OCI-LY3 (cell line): ENCODE measurements at regions not wholly inside any gene's neighbourhood (a gene's known extent, or its start where the extent isn't known, plus 50 kb on each side); places are given as distances from the start of the nearest gene placed in this dataset.

Source experiments
- H2AFZ ChIP-seq: fragments of 200-600, 300-600 bp; shearing (Covaris generic); 2 replicates; pipeline ENCODE4 v1.6.0; 2014; ENCODE audit warnings: antibody characterized with exemption, low read depth, low read length
- H3K27ac ChIP-seq: fragments of 200-600, 300-600 bp; sonication (generic); 2 replicates; pipeline ENCODE4 v1.5.1; 2014; ENCODE audit warnings: mild to moderate bottlenecking, low read length, moderate library complexity, mixed read lengths
- H3K27me3 ChIP-seq: fragments of 200-600, 300-600 bp; sonication (generic); 2 replicates; pipeline ENCODE4 v1.6.1; 2014; ENCODE audit warnings: low read depth, low read length, mixed read lengths
- H3K36me3 ChIP-seq: fragments of 200-600, 300-600 bp; sonication (generic); replicated peaks from 2 replicates; pipeline ENCODE3; 2014; ENCODE audit warnings: low read depth, low read length, mixed read lengths
- H3K4me1 ChIP-seq: fragments of 300-600, 200-600 bp; sonication (generic); 2 replicates; pipeline ENCODE4 v1.6.1; 2014; ENCODE audit warnings: low read length, mixed read lengths
- H3K4me2 ChIP-seq: fragments of 200-600, 300-600 bp; sonication (generic); 2 replicates; pipeline ENCODE4 v1.6.1; 2014; ENCODE audit warnings: low read length, mixed read lengths
- H3K4me3 ChIP-seq: fragments of 300-600, 200-600 bp; sonication (generic); 2 replicates; pipeline ENCODE4 v1.5.1; 2014; ENCODE audit warnings: antibody characterized with exemption, mild to moderate bottlenecking, low read length, moderate library complexity
- H3K79me2 ChIP-seq: fragments of 300-600, 200-600 bp; shearing (Covaris generic); 2 replicates; pipeline ENCODE4 v1.6.1; 2014; ENCODE audit warnings: mild to moderate bottlenecking, low read length, mixed read lengths
- H3K9ac ChIP-seq: fragments of 300-600, 200-600 bp; shearing (Covaris generic); 2 replicates; pipeline ENCODE4 v1.6.0; 2014; ENCODE audit warnings: mild to moderate bottlenecking, low read length, moderate library complexity
- H3K9me3 ChIP-seq: fragments of 200-600, 300-600 bp; shearing (Covaris generic); 2 replicates; pipeline ENCODE4 v1.6.1; 2014; ENCODE audit warnings: low read length, mixed read lengths; ENCODE audit not compliant: insufficient read depth
- H4K20me1 ChIP-seq: fragments of 200-600, 300-600 bp; sonication (generic); 2 replicates; pipeline ENCODE4 v1.6.1; 2016; ENCODE audit warnings: low read length, mixed read lengths; ENCODE audit not compliant: insufficient read depth
- CTCF ChIP-seq: fragments of 200-600, 300-600 bp; sonication (generic); IDR thresholded peaks from 2 replicates; pipeline ENCODE4 v1.5.1; 2014; ENCODE audit warnings: antibody characterized with exemption, low read length, low read depth
- EZH2phosphoT487 ChIP-seq: fragments of 200-600 bp; shearing (Covaris generic); IDR thresholded peaks from 2 replicates; pipeline ENCODE4 v1.6.1; 2018; ENCODE audit warnings: antibody characterized with exemption, mixed run types, low read depth

DNA sequence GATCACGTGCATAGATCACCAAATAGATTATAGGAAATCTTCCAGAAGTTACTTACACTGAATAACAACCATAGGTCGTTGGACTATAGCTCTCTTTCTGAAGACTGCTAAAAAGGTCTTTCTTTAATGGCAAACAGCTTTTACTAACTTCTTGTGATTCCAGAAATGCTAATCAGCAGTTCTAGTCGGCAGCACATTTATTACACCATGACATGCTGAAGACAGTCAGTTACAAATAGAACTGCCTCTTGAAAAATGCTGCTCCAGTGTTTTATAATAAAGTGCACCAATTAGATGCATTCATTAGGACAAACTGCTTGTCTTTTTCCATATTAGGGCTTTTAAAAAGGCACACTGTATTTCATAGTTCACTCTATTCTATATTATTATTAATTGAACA lies 488.2 kb downstream of the PABPC4L start:
- no peak overlapping the region for H3K4me3 ChIP-seq
- no peaks in the 10 kb centered on the region for H3K27me3 ChIP-seq
- no peak overlapping the region for H3K9ac ChIP-seq
- no peaks in the 10 kb centered on the region for H4K20me1 ChIP-seq
- H3K36me3 ChIP-seq: no peaks in the 10 kb centered on the region
- no peak overlapping the region for H3K27ac ChIP-seq
- no peak overlapping the region for H3K4me2 ChIP-seq
- H3K4me1 ChIP-seq: no peaks in the 10 kb centered on the region
- no peak for TF ChIP-seq CTCF
- TF ChIP-seq EZH2phosphoT487: no peak
- peak overlapping the region; percentile 6; the same call in 1 of the 2 replicates for H2AFZ ChIP-seq
- H3K9me3 ChIP-seq: no peaks in the 10 kb centered on the region
- no peaks in the 10 kb centered on the region for H3K79me2 ChIP-seq

- no peak for TF ChIP-seq EZH2phosphoT487
- TF ChIP-seq CTCF: no peak
- no peaks in the 10 kb centered on the region for H4K20me1 ChIP-seq
- no peak overlapping the region for H2AFZ ChIP-seq
- H3K27me3 ChIP-seq: no peaks in the 10 kb centered on the region
- H3K36me3 ChIP-seq: no peaks in the 10 kb centered on the region
- no peak overlapping the region for H3K9ac ChIP-seq
- no peak overlapping the region for H3K4me3 ChIP-seq
- no peaks in the 10 kb centered on the region for H3K9me3 ChIP-seq
- H3K79me2 ChIP-seq: no peaks in the 10 kb centered on the region
- no peak overlapping the region for H3K27ac ChIP-seq
- H3K4me1 ChIP-seq: no peaks in the 10 kb centered on the region
- H3K4me2 ChIP-seq: no peak overlapping the region
These were observed 489.8 kb downstream of the PABPC4L start for GRCh38 chr4:133711817-133712216.

- no peak for TF ChIP-seq CTCF
- Histone ChIP-seq H3K9me3 (no peaks in the 10 kb centered on the region), H3K27me3 (no peaks in the 10 kb centered on the region), H4K20me1 (no peaks in the 10 kb centered on the region), H3K27ac (no peak overlapping the region), H3K4me3 (no peak overlapping the region), H3K79me2 (no peaks in the 10 kb centered on the region), H3K4me2 (peak overlapping the region; percentile 10; the same call in 1 of the 2 replicates), H2AFZ (no peak overlapping the region), H3K4me1 (peaks cover 7% of the 10 kb centered on the region), H3K36me3 (no peaks in the 10 kb centered on the region), H3K9ac (no peak overlapping the region)
These were observed 507.2 kb downstream of the PABPC4L start for GRCh38 chr4:133694416-133694815.

GRCh38 chr4:133683967-133684366 lies 517.6 kb downstream of the PABPC4L start:
- no peak overlapping the region for H3K27ac ChIP-seq
- no peaks in the 10 kb centered on the region for H3K4me1 ChIP-seq
- H3K4me3 ChIP-seq: no peak overlapping the region
- H3K79me2 ChIP-seq: no peaks in the 10 kb centered on the region
- no peak overlapping the region for H3K4me2 ChIP-seq
- H3K9me3 ChIP-seq: no peaks in the 10 kb centered on the region
- no peak for TF ChIP-seq CTCF
- TF ChIP-seq EZH2phosphoT487: no peak
- H3K36me3 ChIP-seq: no peaks in the 10 kb centered on the region
- H4K20me1 ChIP-seq: no peaks in the 10 kb centered on the region
- no peaks in the 10 kb centered on the region for H3K27me3 ChIP-seq
- H3K9ac ChIP-seq: no peak overlapping the region
- no peak overlapping the region for H2AFZ ChIP-seq
